Parathyroid adenoma (tissue), 2 donors: ENCODE measurements at regions not wholly inside any gene's neighbourhood (a gene's known extent, or its start where the extent isn't known, plus 50 kb on each side); places are given as distances from the start of the nearest gene placed in this dataset.
A peak's percentile ranks its signal among the peaks of the same experiment; 100 is the strongest.
"Not testable (repeated sequence)": the region's sequence is repeated elsewhere in the genome, so short reads cannot be mapped to it uniquely, and the experiment has no call there.

Experiments
- H2AFZ ChIP-seq: fragments of 300-600 bp; sonication (generic); one replicate; pipeline ENCODE4 v1.7.0; 2017; ENCODE audit warnings: antibody characterized with exemption, mild to moderate bottlenecking
- H3K27ac ChIP-seq: fragments of 300-600 bp; sonication (generic); one replicate; pipeline ENCODE4 v1.7.0; 2017
- H3K27me3 ChIP-seq: fragments of 300-600 bp; sonication (generic); one replicate; pipeline ENCODE4 v1.7.0; 2017; ENCODE audit warnings: low read length; ENCODE audit not compliant: control insufficient read depth, insufficient read depth
- H3K36me3 ChIP-seq: fragments of 300-600 bp; sonication (generic); one replicate; pipeline ENCODE4 v1.7.0; 2017; ENCODE audit warnings: low read length; ENCODE audit not compliant: control insufficient read depth, insufficient read depth
- H3K4me1 ChIP-seq: fragments of 300-600 bp; sonication (generic); one replicate; pipeline ENCODE4 v1.7.0; 2017; ENCODE audit warnings: control low read depth
- H3K4me2 ChIP-seq: fragments of 300-600 bp; sonication (generic); one replicate; pipeline ENCODE4 v1.7.0; 2017; ENCODE audit warnings: low read length
- H3K4me3 ChIP-seq: fragments of 300-600 bp; sonication (generic); one replicate; pipeline ENCODE4 v1.7.0; 2017; ENCODE audit warnings: low read depth, low read length
- H3K79me2 ChIP-seq: fragments of 300-600 bp; sonication (generic); one replicate; pipeline ENCODE4 v1.7.0; 2017; ENCODE audit warnings: control low read depth
- H3K9ac ChIP-seq: fragments of 300-600 bp; sonication (generic); one replicate; pipeline ENCODE4 v1.7.0; 2017; ENCODE audit warnings: mild to moderate bottlenecking
- H3K9me3 ChIP-seq: fragments of 300-600 bp; sonication (generic); one replicate; pipeline ENCODE4 v1.7.0; 2017; ENCODE audit warnings: low read length; ENCODE audit not compliant: control insufficient read depth
- TF ChIP-seq, protein P1 (sequence below): fragments of 300-600 bp; sonication (generic); IDR thresholded peaks from one replicate; pipeline ENCODE4 v1.7.0; 2017; ENCODE audit warnings: antibody characterized with exemption, mild to moderate bottlenecking
- donor health status: primary hyperparathyroidism.

- not testable (repeated sequence) for H3K9ac ChIP-seq, H3K79me2 ChIP-seq, H3K36me3 ChIP-seq
These were observed 83.7 kb upstream of the KIF2A start for GRCh38 chr5:62222305-62222704.

GRCh38 chr5:62223312-62223670, 82.7 kb upstream of the KIF2A start:
- not testable (repeated sequence) for H2AFZ ChIP-seq, H3K4me1 ChIP-seq, H3K9me3 ChIP-seq, H3K4me2 ChIP-seq, H3K27me3 ChIP-seq, H3K27ac ChIP-seq, H3K79me2 ChIP-seq, H3K9ac ChIP-seq, H3K4me3 ChIP-seq, H3K36me3 ChIP-seq
- TF ChIP-seq, protein P1, sequence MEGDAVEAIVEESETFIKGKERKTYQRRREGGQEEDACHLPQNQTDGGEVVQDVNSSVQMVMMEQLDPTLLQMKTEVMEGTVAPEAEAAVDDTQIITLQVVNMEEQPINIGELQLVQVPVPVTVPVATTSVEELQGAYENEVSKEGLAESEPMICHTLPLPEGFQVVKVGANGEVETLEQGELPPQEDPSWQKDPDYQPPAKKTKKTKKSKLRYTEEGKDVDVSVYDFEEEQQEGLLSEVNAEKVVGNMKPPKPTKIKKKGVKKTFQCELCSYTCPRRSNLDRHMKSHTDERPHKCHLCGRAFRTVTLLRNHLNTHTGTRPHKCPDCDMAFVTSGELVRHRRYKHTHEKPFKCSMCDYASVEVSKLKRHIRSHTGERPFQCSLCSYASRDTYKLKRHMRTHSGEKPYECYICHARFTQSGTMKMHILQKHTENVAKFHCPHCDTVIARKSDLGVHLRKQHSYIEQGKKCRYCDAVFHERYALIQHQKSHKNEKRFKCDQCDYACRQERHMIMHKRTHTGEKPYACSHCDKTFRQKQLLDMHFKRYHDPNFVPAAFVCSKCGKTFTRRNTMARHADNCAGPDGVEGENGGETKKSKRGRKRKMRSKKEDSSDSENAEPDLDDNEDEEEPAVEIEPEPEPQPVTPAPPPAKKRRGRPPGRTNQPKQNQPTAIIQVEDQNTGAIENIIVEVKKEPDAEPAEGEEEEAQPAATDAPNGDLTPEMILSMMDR, result peak; percentile 57

More at GRCh38 chr5:62222305-62222704, 83.7 kb upstream of the KIF2A start:
- H3K9me3 ChIP-seq, H3K4me1 ChIP-seq, H2AFZ ChIP-seq, H3K4me2 ChIP-seq, H3K27ac ChIP-seq, H3K4me3 ChIP-seq, H3K27me3 ChIP-seq: not testable (repeated sequence)

DNA sequence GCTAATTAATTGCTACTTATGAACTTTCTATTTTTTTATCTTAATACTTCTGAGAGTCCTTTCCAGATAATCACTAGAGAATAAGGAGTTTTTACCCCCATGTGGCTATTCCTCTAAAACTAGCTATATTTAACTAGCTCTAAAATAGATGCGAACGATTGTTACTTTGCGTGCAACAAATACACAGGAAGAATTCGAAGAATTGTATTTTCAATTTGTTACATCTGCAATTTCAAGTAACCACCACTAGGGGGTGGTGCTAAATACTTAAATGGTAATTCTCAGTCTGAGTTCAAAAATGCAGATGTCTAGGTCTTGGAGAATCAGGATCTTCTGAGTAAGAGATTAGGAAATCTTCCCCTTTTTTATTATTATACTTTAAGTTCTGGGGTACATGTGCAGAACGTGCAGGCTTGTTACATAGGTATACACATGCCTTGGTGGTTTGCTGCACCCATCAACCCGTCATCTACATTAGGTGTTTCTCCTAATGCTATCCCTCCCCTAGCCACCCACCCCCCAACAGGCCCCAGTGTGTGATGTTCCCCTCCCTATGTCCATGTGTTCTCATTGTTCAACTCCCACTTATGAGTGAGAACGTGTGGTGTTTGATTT, 80.9 kb upstream of the KIF2A start:
- H3K27me3 ChIP-seq, H3K4me1 ChIP-seq, H3K4me3 ChIP-seq, H3K9ac ChIP-seq, H3K27ac ChIP-seq, H3K36me3 ChIP-seq, H3K9me3 ChIP-seq, H2AFZ ChIP-seq, H3K4me2 ChIP-seq, H3K79me2 ChIP-seq: not testable (repeated sequence)
- TF ChIP-seq, protein P1, result peak; percentile 22

- H3K27ac ChIP-seq, H3K27me3 ChIP-seq: not testable (repeated sequence)
These were observed 75.1 kb upstream of the KIF2A start for GRCh38 chr5:62230876-62231388.

GRCh38 chr5:62231576-62231975, 74.4 kb upstream of the KIF2A start:
- Histone ChIP-seq H3K36me3 (no peaks in the 10 kb centered on the region), H3K27me3 (no peaks in the 10 kb centered on the region), H3K4me2 (no peak overlapping the region), H3K79me2 (no peaks in the 10 kb centered on the region), H3K27ac (no peak overlapping the region), H3K4me3 (no peak overlapping the region), H3K9me3 (no peaks in the 10 kb centered on the region), H3K4me1 (no peaks in the 10 kb centered on the region), H2AFZ (no peak overlapping the region), H3K9ac (no peak overlapping the region)
- TF ChIP-seq, protein P1, result no peak

More at GRCh38 chr5:62230876-62231388, 75.1 kb upstream of the KIF2A start:
- not testable (repeated sequence) for H3K9ac ChIP-seq, H3K4me3 ChIP-seq, H3K9me3 ChIP-seq, H3K4me2 ChIP-seq, H2AFZ ChIP-seq, H3K4me1 ChIP-seq, H3K79me2 ChIP-seq, H3K36me3 ChIP-seq

- not testable (repeated sequence) for H3K27ac ChIP-seq, H3K9me3 ChIP-seq, H3K4me3 ChIP-seq, H3K36me3 ChIP-seq, H2AFZ ChIP-seq, H3K27me3 ChIP-seq, H3K9ac ChIP-seq, H3K4me2 ChIP-seq, H3K4me1 ChIP-seq, H3K79me2 ChIP-seq
These were observed 73.8 kb upstream of the KIF2A start for GRCh38 chr5:62232218-62232617.

DNA sequence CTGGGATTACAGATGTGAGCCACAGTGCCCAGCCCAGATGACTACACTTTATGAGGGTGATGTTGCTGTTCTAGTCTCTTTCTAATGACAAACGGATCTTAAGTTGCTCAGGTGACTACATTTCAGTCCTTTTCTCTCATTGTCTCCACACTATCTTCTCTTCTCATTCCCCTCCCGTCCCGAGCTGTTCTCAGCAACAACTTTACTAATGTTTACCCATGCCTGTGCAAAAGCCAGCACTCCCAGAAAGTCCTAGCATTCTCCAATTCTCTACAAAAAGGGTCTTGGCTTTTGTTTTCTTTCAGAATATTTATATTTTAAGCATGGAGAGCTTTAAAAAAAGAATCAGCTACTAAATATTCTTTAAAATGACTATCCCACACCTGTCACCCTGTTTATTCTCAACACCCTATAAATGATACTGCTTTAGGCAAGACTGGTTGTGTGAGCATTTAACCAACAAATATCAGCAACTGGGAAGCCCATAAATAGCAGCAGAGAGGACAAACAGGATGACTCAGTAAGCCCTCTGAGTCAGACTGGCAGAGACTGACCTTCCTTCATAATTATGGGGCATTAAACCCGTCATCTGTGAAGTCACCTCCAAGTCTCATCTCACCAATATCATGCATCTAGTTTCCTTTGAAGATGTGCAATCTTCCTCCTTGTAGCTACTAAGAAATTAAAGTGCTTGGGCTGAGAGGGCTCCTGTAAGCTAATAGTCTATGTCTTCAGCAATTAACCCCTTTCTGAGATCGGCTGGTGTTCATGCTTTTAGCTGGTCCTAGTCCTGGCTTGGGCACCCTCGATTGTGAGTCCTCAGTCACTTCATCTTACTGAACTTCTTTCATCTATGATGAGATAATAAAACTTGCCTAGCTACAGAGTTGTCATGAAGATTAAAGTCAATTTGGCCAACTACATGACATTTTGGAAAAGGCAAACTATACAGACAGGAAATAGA, 72.6 kb upstream of the KIF2A start:
- H3K36me3 ChIP-seq, H3K27me3 ChIP-seq, H3K4me2 ChIP-seq, H3K27ac ChIP-seq, H2AFZ ChIP-seq, H3K4me3 ChIP-seq, H3K4me1 ChIP-seq, H3K79me2 ChIP-seq, H3K9ac ChIP-seq, H3K9me3 ChIP-seq: not testable (repeated sequence)

GRCh38 chr5:62236593-62236992, 69.4 kb upstream of the KIF2A start:
- not testable (repeated sequence) for H2AFZ ChIP-seq, H3K4me3 ChIP-seq, H3K27me3 ChIP-seq, H3K4me1 ChIP-seq, H3K9ac ChIP-seq, H3K9me3 ChIP-seq, H3K36me3 ChIP-seq, H3K4me2 ChIP-seq, H3K79me2 ChIP-seq, H3K27ac ChIP-seq
